DMS153 (cell line): ENCODE measurements at regions not wholly inside any gene's neighbourhood (a gene's known extent, or its start where the extent isn't known, plus 50 kb on each side); places are given as distances from the start of the nearest gene placed in this dataset.
"Not testable (repeated sequence)": the region's sequence is repeated elsewhere in the genome, so short reads cannot be mapped to it uniquely, and the experiment has no call there.

Experiments used
- DNase-seq: peaks from one replicate; lab custom pipeline; 2025; lab: John Stamatoyannopoulos, UW

DNA sequence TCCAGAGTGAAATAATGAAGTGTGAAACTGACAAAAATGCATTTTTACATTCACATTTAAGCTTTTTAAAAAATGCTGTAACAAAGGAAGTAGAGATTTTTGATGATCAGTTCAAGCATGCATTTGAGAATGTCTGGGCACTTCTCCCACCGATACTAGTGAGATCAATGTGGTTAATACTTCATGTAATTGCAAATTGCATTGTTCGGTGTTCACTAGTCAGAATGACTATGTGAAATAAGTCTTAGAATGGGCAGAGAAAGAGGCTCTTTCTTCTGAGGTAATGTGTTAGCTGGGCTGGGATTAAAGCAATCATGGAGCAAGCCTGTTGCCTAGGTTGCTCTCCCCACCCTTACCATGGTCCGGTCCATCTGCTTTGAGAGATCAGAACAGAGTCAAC lies 587.0 kb upstream of the GRM7 start:
- DNase-seq: no peak

GRCh38 chr3:6281662-6282061 lies 579.3 kb upstream of the GRM7 start:
- DNase-seq: no peak

- no peak for DNase-seq
These were observed 578.0 kb upstream of the GRM7 start for GRCh38 chr3:6282918-6283317.

DNA sequence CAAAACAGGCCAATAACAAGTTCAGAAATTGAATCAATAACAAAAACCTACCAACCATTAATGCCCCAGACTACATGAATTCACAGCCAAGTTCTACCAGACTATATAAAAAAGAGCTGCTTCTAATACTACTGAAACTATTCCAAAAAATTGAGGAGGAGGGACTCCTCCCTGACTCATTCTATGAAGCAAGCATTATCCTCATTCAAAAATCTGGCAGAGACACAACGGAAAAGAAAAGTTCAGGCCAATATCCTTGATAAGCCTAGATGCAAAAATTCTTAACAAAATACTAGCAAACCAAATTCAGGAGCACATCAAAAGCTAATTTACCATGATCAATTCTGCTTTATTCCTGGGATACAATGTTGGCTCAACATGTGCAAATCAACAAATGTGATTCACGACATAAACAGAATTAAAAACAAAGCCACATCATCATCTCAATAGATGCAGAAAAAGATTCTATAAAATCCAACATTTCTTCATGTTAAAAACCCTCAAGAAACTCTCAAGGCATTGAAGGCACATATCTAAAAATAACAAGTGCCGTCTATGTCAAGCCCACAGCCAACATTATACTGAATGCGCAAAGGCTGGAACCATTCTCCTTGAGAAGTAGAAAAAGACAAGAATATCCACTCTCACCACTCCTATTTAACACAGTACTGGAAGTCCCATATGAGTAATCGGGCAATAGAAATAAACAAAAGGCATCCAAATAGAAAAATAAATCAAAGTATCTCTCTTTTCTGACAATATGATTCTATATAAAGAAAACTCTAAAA lies 573.6 kb upstream of the GRM7 start:
- DNase-seq: no peak

GRCh38 chr3:6301626-6302025 lies 559.3 kb upstream of the GRM7 start:
- no peak for DNase-seq

- DNase-seq: no peak
These were observed 545.0 kb upstream of the GRM7 start for GRCh38 chr3:6315906-6316305.

- no peak for DNase-seq
These were observed 538.9 kb upstream of the GRM7 start for GRCh38 chr3:6321999-6322398.

DNA sequence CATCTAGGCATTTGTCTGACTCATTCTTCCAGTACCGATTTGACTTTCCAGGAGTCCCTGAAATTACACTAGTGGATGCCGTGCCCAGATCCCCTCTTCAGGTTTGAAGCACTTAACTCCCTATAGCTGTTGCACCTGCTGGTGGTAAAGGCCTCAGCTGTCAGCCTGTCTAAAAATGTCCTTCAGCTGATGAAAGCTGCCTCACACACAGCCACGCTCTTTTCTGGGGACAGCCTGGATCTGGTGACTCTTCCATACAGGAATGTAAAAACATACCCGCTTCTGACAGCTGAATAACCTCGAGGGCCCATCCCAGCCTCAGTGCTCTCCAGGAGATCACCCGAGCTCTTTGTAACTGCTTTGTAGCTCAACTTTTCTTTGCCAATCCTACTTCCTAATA lies 534.1 kb upstream of the GRM7 start:
- no peak for DNase-seq

GRCh38 chr3:6340980-6341325 lies 520.0 kb upstream of the GRM7 start:
- DNase-seq: not testable (repeated sequence)

- DNase-seq: no peak
These were observed 509.2 kb upstream of the GRM7 start for GRCh38 chr3:6351752-6352151.

DNA sequence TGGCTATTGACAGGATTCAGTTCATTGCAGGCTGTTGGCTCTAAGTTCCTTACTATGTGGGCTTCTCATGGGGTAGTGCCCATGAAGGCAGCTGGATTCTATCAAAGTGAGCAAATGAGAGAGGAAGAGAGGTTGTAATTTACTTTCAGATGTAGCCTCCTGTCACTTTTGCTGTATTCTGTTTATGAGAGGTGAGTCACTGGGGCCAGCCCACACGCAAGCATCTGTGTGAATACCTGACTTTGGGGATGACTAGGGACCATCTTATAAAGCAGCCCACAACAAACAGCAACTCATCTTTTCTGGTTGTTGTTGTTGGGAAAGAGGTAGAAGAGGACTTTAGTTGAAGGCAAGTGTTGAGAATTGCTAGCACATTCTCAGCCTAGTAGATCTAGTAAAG lies 506.3 kb upstream of the GRM7 start:
- DNase-seq: no peak

DNA sequence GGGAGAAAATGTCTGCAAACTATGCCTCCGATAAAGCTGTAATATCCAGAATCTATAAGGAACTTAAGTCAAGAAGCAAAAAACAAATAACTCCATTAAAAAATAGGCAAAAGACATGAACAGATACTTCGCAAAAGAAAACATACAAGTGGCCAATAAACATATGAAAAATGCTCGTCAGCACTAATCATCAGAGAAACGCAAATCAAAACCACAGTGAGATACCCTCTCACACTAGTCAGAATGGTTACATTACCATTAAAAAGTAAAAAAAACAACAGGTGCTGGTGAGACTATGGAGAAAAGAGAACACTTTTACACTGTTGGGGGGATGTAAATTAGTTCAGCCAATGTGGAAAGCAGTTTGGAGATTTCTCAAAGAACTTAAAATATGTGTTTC lies 498.5 kb upstream of the GRM7 start:
- DNase-seq: no peak

DNA sequence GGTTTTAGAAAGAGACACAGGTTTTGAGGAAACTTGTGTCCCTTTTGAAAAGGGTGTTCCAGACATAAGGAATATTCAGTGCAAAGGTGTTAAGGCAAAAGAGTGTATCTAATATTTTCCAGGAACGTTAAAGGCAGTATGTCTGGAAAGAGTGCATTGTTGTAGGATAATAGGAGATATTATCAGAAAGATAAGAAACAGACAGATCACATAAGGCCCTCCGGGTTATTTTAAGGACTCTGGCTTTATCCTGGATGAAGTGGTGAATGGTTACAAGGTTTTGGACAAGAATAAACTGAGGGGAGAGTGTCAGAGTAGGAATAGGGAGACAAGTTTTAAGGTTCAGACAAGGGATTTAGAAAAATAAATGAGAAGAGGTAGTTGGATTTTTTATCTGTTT lies 493.7 kb upstream of the GRM7 start:
- no peak for DNase-seq

- no peak for DNase-seq
These were observed 468.8 kb upstream of the GRM7 start for GRCh38 chr3:6392123-6392522.

DNA sequence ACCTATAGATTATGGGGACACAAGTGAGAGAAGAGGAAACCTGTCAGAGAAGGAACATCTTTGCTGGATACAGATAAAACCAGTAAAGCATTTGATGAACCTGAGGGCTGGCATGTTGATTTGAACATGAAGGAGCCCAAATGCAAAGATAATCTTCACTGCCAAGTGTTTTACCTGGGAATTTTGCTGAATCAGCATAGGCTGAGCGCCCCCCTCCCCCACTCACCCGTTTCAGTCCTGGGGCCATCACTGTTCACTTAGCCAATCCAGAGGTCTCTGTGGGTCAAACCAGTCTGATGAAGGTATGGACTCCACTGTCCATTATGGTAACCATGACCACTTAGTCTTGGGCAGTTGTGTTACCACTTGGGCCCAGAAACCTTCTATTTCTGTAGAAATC lies 466.0 kb upstream of the GRM7 start:
- DNase-seq: no peak

- no peak for DNase-seq
These were observed 464.3 kb upstream of the GRM7 start for GRCh38 chr3:6396631-6397030.

DNA sequence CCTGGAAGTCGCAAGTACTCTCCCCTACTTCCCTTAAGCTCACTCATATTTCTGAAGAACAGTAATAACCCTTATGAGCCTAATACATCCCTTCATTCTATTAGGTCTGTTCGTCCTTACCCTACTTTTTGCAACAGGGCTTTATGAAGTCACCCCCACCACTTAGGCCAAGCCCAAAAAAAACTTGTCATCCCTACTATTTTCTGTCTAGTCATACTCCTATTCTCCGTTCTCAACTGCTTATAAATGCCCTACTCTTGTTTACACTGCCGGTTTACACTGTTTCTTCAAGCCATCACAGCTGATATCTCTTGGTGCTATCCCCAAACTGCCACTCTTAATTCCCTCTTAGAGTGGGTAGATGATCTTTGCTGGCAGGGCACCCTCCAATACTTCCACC lies 458.2 kb upstream of the GRM7 start:
- not testable (repeated sequence) for DNase-seq

- DNase-seq: not testable (repeated sequence)
These were observed 454.0 kb upstream of the GRM7 start for GRCh38 chr3:6406923-6407322.

- DNase-seq: no peak
These were observed 444.8 kb upstream of the GRM7 start for GRCh38 chr3:6416049-6416661.

GRCh38 chr3:6417174-6417573 lies 443.7 kb upstream of the GRM7 start:
- DNase-seq: no peak

- DNase-seq: no peak
These were observed 442.4 kb upstream of the GRM7 start for GRCh38 chr3:6418485-6418884.

DNA sequence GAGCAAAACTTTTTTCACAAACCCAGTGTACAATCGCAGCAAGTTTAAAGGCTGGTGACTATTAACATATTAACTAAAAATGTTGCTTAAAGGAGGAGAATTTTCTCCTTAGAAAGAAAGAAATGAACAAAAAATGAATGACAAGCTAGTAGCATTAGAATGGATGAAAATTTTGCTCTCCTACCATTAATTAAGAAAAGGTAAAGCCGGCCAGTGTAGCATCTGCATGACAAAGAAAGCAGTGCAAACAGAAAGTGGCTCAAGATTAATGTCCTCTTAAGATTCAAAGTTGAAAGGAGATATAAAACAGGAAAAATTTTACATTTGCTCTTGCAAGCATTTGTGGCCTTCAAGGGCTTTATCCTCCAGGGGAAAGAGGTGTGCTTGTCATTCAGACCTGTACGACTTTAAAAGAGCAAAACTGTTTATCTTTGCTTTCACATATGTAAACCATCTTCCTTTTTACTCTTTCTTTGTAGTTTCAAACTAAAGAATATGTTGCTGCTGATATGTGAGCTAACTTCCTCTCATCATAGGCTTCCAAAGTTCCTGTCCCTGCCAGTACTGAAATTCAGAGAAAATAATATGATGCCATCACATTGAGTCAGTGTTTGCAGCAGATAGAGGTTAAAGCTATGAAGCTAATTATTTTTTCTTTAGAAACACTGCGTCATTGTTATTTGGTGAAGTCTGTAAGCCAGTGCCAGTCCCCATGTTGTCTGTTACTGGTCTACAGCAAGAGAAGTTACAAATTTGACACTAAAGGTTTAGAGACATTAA lies 439.1 kb upstream of the GRM7 start:
- no peak for DNase-seq

DNA sequence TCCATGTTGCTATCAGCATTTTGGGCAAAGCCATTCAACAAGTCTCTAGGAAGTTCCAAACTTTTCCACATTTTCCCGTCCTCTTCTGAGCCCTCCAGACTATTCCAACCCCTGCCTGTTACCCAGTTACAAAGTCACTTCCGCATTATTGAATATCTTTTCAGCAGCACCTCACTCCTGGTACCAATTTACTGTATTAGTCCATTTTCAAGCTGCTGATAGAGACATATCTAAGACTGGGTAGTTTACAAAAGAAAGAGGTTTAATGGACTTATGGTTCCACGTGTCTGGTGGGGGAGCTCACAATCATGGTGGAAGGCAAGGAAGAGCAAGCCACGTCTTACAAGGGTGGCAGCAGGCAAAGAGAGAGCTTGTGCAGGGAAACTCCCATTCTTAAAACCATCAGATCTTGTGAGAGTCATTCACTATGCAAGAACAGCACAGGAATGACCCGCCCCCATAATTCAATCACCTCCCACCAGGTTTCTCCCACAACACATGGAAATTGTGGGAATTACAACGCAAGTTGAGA lies 435.6 kb upstream of the GRM7 start:
- DNase-seq: no peak
